ENCODE measurements at regions not wholly inside any gene's neighbourhood (a gene's known extent, or its start where the extent isn't known, plus 50 kb on each side); places are given as distances from the start of the nearest gene placed in this dataset.

- TF ChIP-seq, protein P1, sequence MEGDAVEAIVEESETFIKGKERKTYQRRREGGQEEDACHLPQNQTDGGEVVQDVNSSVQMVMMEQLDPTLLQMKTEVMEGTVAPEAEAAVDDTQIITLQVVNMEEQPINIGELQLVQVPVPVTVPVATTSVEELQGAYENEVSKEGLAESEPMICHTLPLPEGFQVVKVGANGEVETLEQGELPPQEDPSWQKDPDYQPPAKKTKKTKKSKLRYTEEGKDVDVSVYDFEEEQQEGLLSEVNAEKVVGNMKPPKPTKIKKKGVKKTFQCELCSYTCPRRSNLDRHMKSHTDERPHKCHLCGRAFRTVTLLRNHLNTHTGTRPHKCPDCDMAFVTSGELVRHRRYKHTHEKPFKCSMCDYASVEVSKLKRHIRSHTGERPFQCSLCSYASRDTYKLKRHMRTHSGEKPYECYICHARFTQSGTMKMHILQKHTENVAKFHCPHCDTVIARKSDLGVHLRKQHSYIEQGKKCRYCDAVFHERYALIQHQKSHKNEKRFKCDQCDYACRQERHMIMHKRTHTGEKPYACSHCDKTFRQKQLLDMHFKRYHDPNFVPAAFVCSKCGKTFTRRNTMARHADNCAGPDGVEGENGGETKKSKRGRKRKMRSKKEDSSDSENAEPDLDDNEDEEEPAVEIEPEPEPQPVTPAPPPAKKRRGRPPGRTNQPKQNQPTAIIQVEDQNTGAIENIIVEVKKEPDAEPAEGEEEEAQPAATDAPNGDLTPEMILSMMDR (IDR thresholded peaks at IDR 0.05), result no peak
- ATAC-seq (no peak), DNase-seq (no peak)
- intact Hi-C loops (cut with DNase I), result loop anchor here in 5 of 10 donors (5.0 to 10.0 kb wide), 7 partner anchors 56 to 483 kb away; partner anchors contain the start of gene IRF2BP2 (in 1 of the 5)
- H3K4me3 ChIP-seq, result peak overlapping the region in 1 of 10 donors; percentile 47
- no peaks in the 10 kb centered on the region for H3K36me3 ChIP-seq
- 67 to 73% methylated on average over 7 of the region's 7 CpGs for WGBS, 2 donors
- peaks cover 15 to 86% (median 54%) of the 10 kb centered on the region in 9 donors for H3K4me1 ChIP-seq
- H3K9me3 ChIP-seq, result no peaks in the 10 kb centered on the region
- H3K27me3 ChIP-seq, result no peaks in the 10 kb centered on the region
- peak overlapping the region; percentile 83 to 98 (median 88) for H3K27ac ChIP-seq
Observed at GRCh38 chr1:234977875-234978396, 150.7 kb downstream of the TOMM20 start.

- 87 to 92% methylated on average over 15 of the region's 15 CpGs for WGBS, 2 donors
- Histone ChIP-seq H3K9me3 (no peaks in the 10 kb centered on the region), H3K4me1 (peaks cover 15 to 86% (median 54%) of the 10 kb centered on the region in 9 donors), H3K4me3 (no peak overlapping the region), H3K36me3 (no peaks in the 10 kb centered on the region), H3K27me3 (no peaks in the 10 kb centered on the region), H3K27ac (peak overlapping the region in 8 of 10 donors; percentile 29 to 98 (median 88))
- DNase-seq, result no peak
- TF ChIP-seq, protein P1 (IDR thresholded peaks at IDR 0.05), result peak in 1 of 9 donors; percentile 24
- ATAC-seq, result no peak
- intact Hi-C loops (cut with DNase I), result loop anchor here in 5 of 10 donors (5.0 to 10.0 kb wide), 7 partner anchors 55 to 482 kb away; partner anchors contain the start of gene IRF2BP2 (in 1 of the 5)
Observed at GRCh38 chr1:234976861-234977680, 151.6 kb downstream of the TOMM20 start.

GRCh38 chr1:234975941-234976860 lies 152.4 kb downstream of the TOMM20 start:
- H3K27me3 ChIP-seq, result no peaks in the 10 kb centered on the region
- intact Hi-C loops (cut with DNase I), result loop anchor here in 5 of 10 donors (5.0 to 10.0 kb wide), 7 partner anchors 54 to 481 kb away; partner anchors contain the start of gene IRF2BP2 (in 1 of the 5)
- WGBS, 2 donors, result 82 to 88% methylated on average over 11 of the region's 11 CpGs
- H3K4me1 ChIP-seq, result peaks cover 11 to 85% (median 53%) of the 10 kb centered on the region in 9 donors
- no peak overlapping the region for H3K4me3 ChIP-seq
- ATAC-seq, result peak in 1 of 8 donors; percentile 2
- no peak for DNase-seq
- TF ChIP-seq, protein P1 (IDR thresholded peaks at IDR 0.05), result no peak
- H3K27ac ChIP-seq, result peak overlapping the region in 8 of 10 donors; percentile 25 to 98 (median 88)
- no peaks in the 10 kb centered on the region for H3K36me3 ChIP-seq
- no peaks in the 10 kb centered on the region for H3K9me3 ChIP-seq

Measured in heart right ventricle (tissue), 16 donors.